Activated naive CD4-positive, alpha-beta T cell (primary cell): ENCODE measurements at regions not wholly inside any gene's neighbourhood (a gene's known extent, or its start where the extent isn't known, plus 50 kb on each side); places are given as distances from the start of the nearest gene placed in this dataset.

Source experiments
- DNase-seq, 4 experiments: peaks; one replicate each; lab custom pipeline; 2025; lab: John Stamatoyannopoulos, UW

- no peak for DNase-seq
Observed at GRCh38 chr10:65518379-65518778, 1407.5 kb upstream of the LRRTM3 start.

GRCh38 chr10:65528986-65529385 is 1396.8 kb upstream of the LRRTM3 start:
- no peak for DNase-seq

- DNase-seq, result no peak
Observed at GRCh38 chr10:65531545-65531944, 1394.3 kb upstream of the LRRTM3 start.

DNA sequence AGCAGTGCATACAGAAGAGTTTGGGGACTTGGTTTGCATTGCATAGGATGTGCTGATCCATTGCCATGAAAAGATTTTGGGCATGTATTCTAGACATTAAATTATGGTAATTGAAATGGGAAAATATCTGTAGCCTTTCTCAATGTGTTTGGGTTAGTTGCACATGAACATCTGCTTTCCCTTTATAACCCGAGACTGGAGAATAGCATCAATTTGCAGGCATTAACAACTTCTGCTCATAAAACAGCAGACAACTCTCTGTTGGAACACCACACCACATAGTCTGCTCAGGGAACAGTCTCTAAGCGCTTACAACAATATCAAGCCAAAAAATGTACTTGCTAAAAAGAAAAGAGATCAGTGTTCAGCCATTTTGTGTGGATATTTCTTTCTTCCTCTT is 1391.1 kb upstream of the LRRTM3 start:
- no peak for DNase-seq

- no peak for DNase-seq
Observed at GRCh38 chr10:65544756-65545155, 1381.1 kb upstream of the LRRTM3 start.

GRCh38 chr10:65548001-65548400 is 1377.8 kb upstream of the LRRTM3 start:
- no peak for DNase-seq

GRCh38 chr10:65550761-65551160 is 1375.1 kb upstream of the LRRTM3 start:
- DNase-seq, result no peak

GRCh38 chr10:65555192-65555591 is 1370.6 kb upstream of the LRRTM3 start:
- DNase-seq, result no peak

GRCh38 chr10:65556006-65556405 is 1369.8 kb upstream of the LRRTM3 start:
- DNase-seq, result no peak

DNA sequence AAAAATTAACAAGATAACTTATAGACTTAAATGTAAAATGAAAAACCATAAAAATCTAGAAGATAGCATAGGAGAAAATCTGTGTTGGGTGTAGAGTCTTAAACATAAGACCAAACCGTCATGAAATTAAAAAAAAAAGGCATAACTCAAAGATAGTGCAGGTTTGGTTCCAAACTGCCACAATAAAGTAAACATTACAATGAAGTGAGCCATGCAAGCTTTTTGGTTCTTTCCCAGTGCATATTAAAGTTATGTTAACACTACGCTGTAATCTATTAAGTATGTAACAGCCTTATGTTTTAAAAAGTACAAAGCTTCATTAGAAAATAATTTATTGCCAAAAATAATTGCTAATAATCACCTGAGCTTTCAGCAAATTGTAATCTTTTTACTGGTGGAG is 1366.5 kb upstream of the LRRTM3 start:
- DNase-seq, result no peak

- no peak for DNase-seq
Observed at GRCh38 chr10:65565246-65565645, 1360.6 kb upstream of the LRRTM3 start.

GRCh38 chr10:65566906-65567305 is 1358.9 kb upstream of the LRRTM3 start:
- no peak for DNase-seq

DNA sequence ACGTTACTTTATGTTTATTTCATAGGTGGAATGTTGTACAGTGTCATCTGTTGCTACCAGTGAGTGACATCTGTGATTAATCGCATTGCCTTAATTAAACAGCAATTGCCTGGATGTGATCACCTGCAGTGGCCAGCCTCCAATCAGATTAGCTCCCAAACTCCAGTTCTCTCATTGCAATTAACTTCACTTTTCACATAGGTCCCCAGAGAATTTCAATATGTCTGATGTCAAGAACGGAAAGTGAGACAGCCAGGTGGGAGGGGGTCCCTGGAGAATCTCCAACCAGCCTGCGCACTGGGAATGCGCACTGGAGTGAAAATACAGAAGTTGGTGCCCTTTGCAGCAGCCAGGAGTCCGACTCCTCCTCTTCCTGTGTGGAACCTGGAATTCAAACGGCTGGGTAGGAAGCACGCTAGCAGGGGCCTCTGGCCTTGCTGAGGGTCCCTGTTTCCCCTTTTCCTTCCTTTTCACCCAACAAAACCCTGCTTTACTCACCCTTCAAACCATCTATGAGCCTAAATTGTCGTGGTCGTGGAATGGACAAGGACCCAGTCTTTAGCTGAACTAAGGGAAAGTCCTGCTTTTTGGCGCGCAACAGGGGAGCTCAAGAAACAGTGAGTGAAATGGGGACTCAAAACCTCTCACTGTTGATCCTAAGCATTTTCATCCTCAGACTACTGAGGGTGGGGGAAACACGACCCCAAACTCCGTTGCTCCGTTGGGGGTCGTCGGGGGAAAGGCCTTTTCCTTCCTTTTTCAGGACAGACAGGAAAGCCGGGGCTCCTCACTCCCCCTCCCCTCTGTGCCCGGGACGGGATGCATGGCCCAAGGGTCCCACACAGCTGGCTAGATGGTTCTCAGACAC is 1355.5 kb upstream of the LRRTM3 start:
- DNase-seq, result no peak

- DNase-seq, result no peak
Observed at GRCh38 chr10:65571011-65571570, 1354.7 kb upstream of the LRRTM3 start.

- DNase-seq, result no peak
Observed at GRCh38 chr10:65581426-65582026, 1344.3 kb upstream of the LRRTM3 start.

- no peak for DNase-seq
Observed at GRCh38 chr10:65602182-65602865, 1323.5 kb upstream of the LRRTM3 start.

- no peak for DNase-seq
Observed at GRCh38 chr10:65611592-65611991, 1314.2 kb upstream of the LRRTM3 start.

- DNase-seq, result no peak
Observed at GRCh38 chr10:65614956-65615565, 1310.8 kb upstream of the LRRTM3 start.

DNA sequence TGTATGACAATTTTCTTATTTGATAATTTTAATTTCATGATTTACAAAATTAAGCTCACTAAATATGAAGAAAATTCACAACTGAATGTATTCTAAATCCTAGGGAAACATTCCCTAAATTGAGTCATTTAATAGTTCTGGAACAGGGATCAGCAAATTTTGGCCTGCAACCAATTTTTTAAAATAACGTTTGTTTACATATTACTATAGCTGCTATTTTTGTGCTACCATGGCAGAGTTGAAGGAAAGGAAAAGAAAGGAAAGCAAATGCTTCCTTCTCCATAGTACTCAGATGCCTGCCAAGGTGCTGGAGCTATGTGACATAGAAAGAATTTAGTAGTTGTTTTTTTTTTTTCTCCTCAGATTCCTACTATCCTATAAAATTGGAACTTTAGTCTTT is 1307.7 kb upstream of the LRRTM3 start:
- no peak for DNase-seq

- DNase-seq, result no peak
Observed at GRCh38 chr10:65620404-65621048, 1305.3 kb upstream of the LRRTM3 start.

GRCh38 chr10:65622608-65623007 is 1303.2 kb upstream of the LRRTM3 start:
- DNase-seq, result no peak
